Peyer's patch (tissue), 4 donors: ENCODE measurements at regions not wholly inside any gene's neighbourhood (a gene's known extent, or its start where the extent isn't known, plus 50 kb on each side); places are given as distances from the start of the nearest gene placed in this dataset.

Experiments used
- DNase-seq, 3 donors: peaks; one replicate each; pipeline ENCODE4 v3.0.0-alpha.2; 2017 to 2019
- H3K27ac ChIP-seq, 4 donors: fragments of 200-600 bp; sonication (generic); one replicate each; pipeline ENCODE4 v1.5.1; 2016 to 2019
- H3K27me3 ChIP-seq, 2 donors: fragments of 200-600 bp; sonication (generic); one replicate each; pipeline ENCODE4 v1.5.1; 2019
- H3K36me3 ChIP-seq, 3 donors: fragments of 200-600 bp; sonication (generic); one replicate each; pipeline ENCODE4 v1.5.1; 2016 to 2019
- H3K4me1 ChIP-seq, 4 donors: fragments of 200-600 bp; sonication (generic); one replicate each; pipeline ENCODE4 v1.5.1; 2016 to 2019
- H3K4me3 ChIP-seq, 4 donors: fragments of 200-600 bp; sonication (generic); 1 replicate in 3 of 4; 2 replicates in 1 of 4; pipeline ENCODE4 v1.5.1; 2016 to 2019; ENCODE audit warnings: mild to moderate bottlenecking in 1 of 4
- H3K9me3 ChIP-seq, 4 donors: fragments of 200-600 bp; sonication (generic); one replicate each; pipeline ENCODE4 v1.5.1; 2016 to 2019; ENCODE audit warnings: mild to moderate bottlenecking in 1 of 4
- POLR2A ChIP-seq, 2 donors: fragments of 450-650 bp; IDR thresholded peaks; one replicate each; pipeline ENCODE4 v1.5.1; 2017; ENCODE audit warnings: antibody characterized with exemption in 2 of 2, mild to moderate bottlenecking in 2 of 2, moderate library complexity in 2 of 2
- TF ChIP-seq, protein P1 (sequence below), 6 experiments: fragments of 450-650 bp in 4 of 6; fragments of 200-600 bp in 2 of 6; sonication (generic) in 1 of 6; IDR thresholded peaks; one replicate each; pipeline ENCODE4 v1.5.1; 2017 to 2019; ENCODE audit warnings: antibody characterized with exemption in 6 of 6, mild to moderate bottlenecking in 3 of 6, moderate library complexity in 1 of 6

DNA sequence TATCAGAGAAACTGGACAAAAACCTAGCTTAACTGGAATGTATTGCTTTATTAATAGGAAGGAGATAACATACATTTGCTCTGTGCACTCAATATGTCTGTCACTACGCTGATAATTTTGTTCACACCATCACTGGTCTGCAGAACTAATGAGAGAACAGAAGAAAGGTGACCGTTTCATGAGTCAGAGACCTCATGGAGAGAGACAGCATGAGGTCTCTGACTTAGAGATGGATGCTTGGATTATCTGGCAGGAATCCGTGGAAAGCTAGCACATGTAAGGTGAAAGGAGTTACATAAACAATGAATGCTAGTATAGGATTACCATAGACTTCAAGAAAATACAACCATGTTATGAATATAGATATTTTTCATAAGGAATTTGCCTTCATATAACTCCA is 947.3 kb downstream of the IPMK start:
- Histone ChIP-seq H3K9me3 (no peaks in the 10 kb centered on the region), H3K27ac (no peak overlapping the region), H3K4me1 (no peaks in the 10 kb centered on the region), H3K4me3 (no peak overlapping the region), H3K36me3 (no peaks in the 10 kb centered on the region), H3K27me3 (no peaks in the 10 kb centered on the region)
- TF ChIP-seq, protein P1, sequence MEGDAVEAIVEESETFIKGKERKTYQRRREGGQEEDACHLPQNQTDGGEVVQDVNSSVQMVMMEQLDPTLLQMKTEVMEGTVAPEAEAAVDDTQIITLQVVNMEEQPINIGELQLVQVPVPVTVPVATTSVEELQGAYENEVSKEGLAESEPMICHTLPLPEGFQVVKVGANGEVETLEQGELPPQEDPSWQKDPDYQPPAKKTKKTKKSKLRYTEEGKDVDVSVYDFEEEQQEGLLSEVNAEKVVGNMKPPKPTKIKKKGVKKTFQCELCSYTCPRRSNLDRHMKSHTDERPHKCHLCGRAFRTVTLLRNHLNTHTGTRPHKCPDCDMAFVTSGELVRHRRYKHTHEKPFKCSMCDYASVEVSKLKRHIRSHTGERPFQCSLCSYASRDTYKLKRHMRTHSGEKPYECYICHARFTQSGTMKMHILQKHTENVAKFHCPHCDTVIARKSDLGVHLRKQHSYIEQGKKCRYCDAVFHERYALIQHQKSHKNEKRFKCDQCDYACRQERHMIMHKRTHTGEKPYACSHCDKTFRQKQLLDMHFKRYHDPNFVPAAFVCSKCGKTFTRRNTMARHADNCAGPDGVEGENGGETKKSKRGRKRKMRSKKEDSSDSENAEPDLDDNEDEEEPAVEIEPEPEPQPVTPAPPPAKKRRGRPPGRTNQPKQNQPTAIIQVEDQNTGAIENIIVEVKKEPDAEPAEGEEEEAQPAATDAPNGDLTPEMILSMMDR (IDR thresholded peaks at IDR 0.05) = no peak
- no peak for TF ChIP-seq POLR2A (IDR thresholded peaks at IDR 0.05)
- DNase-seq = no peak

DNA sequence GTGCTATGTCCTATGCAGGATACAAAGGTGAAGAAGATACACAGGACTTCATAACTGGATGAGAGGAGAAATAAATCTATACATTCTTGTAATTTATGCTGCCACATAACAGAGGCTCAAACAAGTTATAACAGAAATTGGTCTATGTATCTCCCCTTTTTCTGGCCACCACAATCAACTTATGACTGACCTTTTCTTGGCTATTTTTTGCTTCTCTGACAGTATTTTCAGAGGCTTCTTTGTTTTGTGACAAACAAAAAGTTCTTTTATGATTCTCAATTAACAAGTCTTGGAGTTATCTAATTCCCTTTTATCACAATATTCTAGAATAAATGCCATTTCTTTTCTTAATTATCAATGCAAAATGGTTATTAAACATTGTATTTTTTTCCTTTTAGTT is 953.0 kb upstream of the ZWINT start:
- Histone ChIP-seq H3K4me3 (no peak overlapping the region), H3K4me1 (no peaks in the 10 kb centered on the region), H3K9me3 (no peaks in the 10 kb centered on the region), H3K36me3 (no peaks in the 10 kb centered on the region), H3K27me3 (no peaks in the 10 kb centered on the region), H3K27ac (no peak overlapping the region)
- no peak for DNase-seq
- no peak for TF ChIP-seq POLR2A (IDR thresholded peaks at IDR 0.05)
- TF ChIP-seq, protein P1 (IDR thresholded peaks at IDR 0.05) = no peak

DNA sequence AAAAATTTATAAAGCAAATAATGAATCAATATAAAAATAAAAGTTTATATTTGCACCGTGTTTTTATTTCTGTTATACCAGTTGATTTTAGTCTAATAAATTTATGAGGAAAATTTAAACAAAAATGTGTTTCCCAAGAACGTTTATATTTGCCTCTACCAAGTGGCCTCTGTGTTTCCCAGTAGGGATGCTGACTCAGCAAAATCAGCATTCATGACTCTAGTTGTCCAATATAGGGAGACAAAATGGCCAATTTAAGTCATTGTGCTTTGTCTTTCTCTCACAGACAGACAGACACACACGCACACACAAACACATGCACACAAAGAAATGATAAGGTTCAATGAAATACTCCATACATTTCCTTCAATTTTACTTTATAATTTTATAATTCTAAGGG is 942.5 kb upstream of the ZWINT start:
- Histone ChIP-seq H3K4me1 (no peaks in the 10 kb centered on the region), H3K4me3 (no peak overlapping the region), H3K36me3 (no peaks in the 10 kb centered on the region), H3K9me3 (no peaks in the 10 kb centered on the region), H3K27ac (no peak overlapping the region), H3K27me3 (no peaks in the 10 kb centered on the region)
- no peak for DNase-seq
- no peak for TF ChIP-seq POLR2A (IDR thresholded peaks at IDR 0.05)
- TF ChIP-seq, protein P1 (IDR thresholded peaks at IDR 0.05) = no peak

DNA sequence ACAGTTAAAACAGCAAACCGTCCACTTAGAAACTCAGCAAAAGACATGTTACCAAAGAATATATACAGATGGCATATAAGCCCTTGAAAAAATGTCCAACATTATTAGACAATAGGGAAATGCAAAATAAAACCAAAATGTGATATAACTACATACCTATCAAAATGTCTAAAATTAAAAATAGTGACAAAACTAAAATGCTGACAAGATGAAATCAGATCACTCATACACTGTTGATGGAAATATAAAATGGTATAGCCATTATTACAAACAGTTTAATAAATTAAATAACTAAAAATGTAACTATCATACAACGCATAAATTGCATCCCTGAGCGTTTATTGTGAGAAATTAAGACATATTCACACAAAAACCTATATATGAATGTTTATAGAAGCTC is 939.7 kb upstream of the ZWINT start:
- DNase-seq = no peak
- Histone ChIP-seq H3K4me1 (no peaks in the 10 kb centered on the region), H3K4me3 (no peak overlapping the region), H3K36me3 (no peaks in the 10 kb centered on the region), H3K27ac (no peak overlapping the region), H3K27me3 (no peaks in the 10 kb centered on the region), H3K9me3 (no peaks in the 10 kb centered on the region)
- TF ChIP-seq POLR2A (IDR thresholded peaks at IDR 0.05) = no peak
- TF ChIP-seq, protein P1 (IDR thresholded peaks at IDR 0.05) = no peak

DNA sequence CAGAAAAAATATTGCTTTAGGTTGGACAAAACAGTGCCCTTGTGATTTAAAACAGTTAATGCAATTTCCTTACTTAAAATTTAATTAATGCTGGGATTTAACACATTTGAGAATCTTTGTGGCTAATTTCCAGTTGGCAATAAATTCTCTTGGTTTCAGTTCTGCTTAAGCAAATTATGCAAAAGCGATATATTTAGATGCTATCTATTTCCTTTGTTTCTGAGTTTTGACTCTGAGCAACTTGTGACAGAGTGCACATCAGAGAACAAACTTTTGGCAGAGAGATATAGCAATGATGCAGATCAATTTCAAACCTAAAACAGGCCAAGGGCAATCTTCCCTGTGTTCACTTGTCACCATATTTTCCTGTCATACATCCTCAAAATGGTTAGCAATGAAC is 933.6 kb upstream of the ZWINT start:
- H3K4me1 ChIP-seq = no peaks in the 10 kb centered on the region
- no peaks in the 10 kb centered on the region for H3K36me3 ChIP-seq
- no peaks in the 10 kb centered on the region for H3K9me3 ChIP-seq
- no peak overlapping the region for H3K27ac ChIP-seq
- H3K4me3 ChIP-seq = no peak overlapping the region
- H3K27me3 ChIP-seq = no peaks in the 10 kb centered on the region
- TF ChIP-seq, protein P1 (IDR thresholded peaks at IDR 0.05) = no peak
- no peak for TF ChIP-seq POLR2A (IDR thresholded peaks at IDR 0.05)
- no peak for DNase-seq

DNA sequence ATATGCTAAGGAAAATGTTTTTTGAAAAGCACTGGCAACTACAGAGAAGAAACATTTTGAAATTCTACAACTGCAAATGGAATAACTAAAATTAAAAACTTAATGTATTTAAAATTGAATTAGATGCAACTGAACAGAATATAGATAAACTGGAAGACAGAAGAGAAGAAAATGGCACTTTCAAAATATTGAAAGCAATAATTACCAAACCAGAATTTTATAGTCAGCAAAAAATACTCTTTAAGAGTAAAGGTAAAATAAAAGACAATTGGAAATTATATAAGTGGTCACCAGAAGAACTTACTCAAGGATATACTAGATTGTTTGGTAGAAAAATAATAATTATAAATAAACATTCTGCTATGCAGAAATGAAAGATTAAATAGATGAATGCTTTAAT is 927.7 kb upstream of the ZWINT start:
- Histone ChIP-seq H3K27ac (no peak overlapping the region), H3K9me3 (no peaks in the 10 kb centered on the region), H3K4me1 (no peaks in the 10 kb centered on the region), H3K4me3 (no peak overlapping the region), H3K27me3 (no peaks in the 10 kb centered on the region), H3K36me3 (no peaks in the 10 kb centered on the region)
- TF ChIP-seq, protein P1 (IDR thresholded peaks at IDR 0.05) = no peak
- no peak for TF ChIP-seq POLR2A (IDR thresholded peaks at IDR 0.05)
- DNase-seq = no peak
